Activated CD8-positive, alpha-beta T cell treated with anti-CD3 and anti-CD28 coated beads for 36 hours (primary cell): ENCODE measurements at regions not wholly inside any gene's neighbourhood (a gene's known extent, or its start where the extent isn't known, plus 50 kb on each side); places are given as distances from the start of the nearest gene placed in this dataset.
"Not testable (repeated sequence)": the region's sequence is repeated elsewhere in the genome, so short reads cannot be mapped to it uniquely, and the experiment has no call there.

Experiments
- ATAC-seq: fragments of 200-7000 bp; cut with Tn5 transposase; one replicate; pipeline ENCODE4 v1.10.0; 2021; ENCODE audit warnings: mild to moderate bottlenecking, moderate library complexity
- CTCF ChIA-PET: fragments of 350-600 bp; sonication (Branson Sonifier 250); formaldehyde crosslinking; loops from one replicate; lab custom pipeline; 2021; ENCODE audit warnings: antibody characterized with exemption; lab: Charles Lee
- POLR2A ChIA-PET: fragments of 350-600 bp; sonication (Branson Sonifier 250); formaldehyde crosslinking; loops from one replicate; lab custom pipeline; 2021; ENCODE audit warnings: antibody characterized with exemption; lab: Charles Lee
- DNase-seq: peaks from one replicate; pipeline ENCODE4 v3.0.0-alpha.2; 2020
- H3K27ac Mint-ChIP-seq: one replicate; pipeline ENCODE4 v1.8.0; 2021; ENCODE audit warnings: mild to moderate bottlenecking, mixed read lengths
- H3K27me3 Mint-ChIP-seq: one replicate; pipeline ENCODE4 v1.8.0; 2021; ENCODE audit warnings: mixed read lengths
- H3K36me3 Mint-ChIP-seq: one replicate; pipeline ENCODE4 v1.8.0; 2021; ENCODE audit warnings: low read depth, mixed read lengths
- H3K4me1 Mint-ChIP-seq: one replicate; pipeline ENCODE4 v1.8.0; 2021; ENCODE audit warnings: low read depth, mixed read lengths
- H3K4me3 Mint-ChIP-seq: one replicate; pipeline ENCODE4 v1.8.0; 2021; ENCODE audit warnings: mild to moderate bottlenecking, moderate library complexity, mixed read lengths
- H3K9me3 Mint-ChIP-seq: one replicate; pipeline ENCODE4 v1.8.0; 2021; ENCODE audit warnings: mixed read lengths
- intact Hi-C: fragments of 100-400 bp; cut with micrococcal nuclease; formaldehyde crosslinking; loops from one replicate; pipeline ENCODE4 v1.10.0; 2022
- TF ChIP-seq, protein P1 (sequence below): fragments of 200-600 bp; IDR thresholded peaks from one replicate; pipeline ENCODE4 v1.8.0; 2022; ENCODE audit warnings: antibody characterized with exemption, mild to moderate bottlenecking

GRCh38 chr6:18634912-18635311 is 247.8 kb downstream of the RNF144B start:
- intact Hi-C loops = no loop called here
- H3K27me3 Mint-ChIP-seq = no peaks in the 10 kb centered on the region
- H3K4me1 Mint-ChIP-seq = no peaks in the 10 kb centered on the region
- POLR2A ChIA-PET = no interaction called here
- TF ChIP-seq, protein P1, sequence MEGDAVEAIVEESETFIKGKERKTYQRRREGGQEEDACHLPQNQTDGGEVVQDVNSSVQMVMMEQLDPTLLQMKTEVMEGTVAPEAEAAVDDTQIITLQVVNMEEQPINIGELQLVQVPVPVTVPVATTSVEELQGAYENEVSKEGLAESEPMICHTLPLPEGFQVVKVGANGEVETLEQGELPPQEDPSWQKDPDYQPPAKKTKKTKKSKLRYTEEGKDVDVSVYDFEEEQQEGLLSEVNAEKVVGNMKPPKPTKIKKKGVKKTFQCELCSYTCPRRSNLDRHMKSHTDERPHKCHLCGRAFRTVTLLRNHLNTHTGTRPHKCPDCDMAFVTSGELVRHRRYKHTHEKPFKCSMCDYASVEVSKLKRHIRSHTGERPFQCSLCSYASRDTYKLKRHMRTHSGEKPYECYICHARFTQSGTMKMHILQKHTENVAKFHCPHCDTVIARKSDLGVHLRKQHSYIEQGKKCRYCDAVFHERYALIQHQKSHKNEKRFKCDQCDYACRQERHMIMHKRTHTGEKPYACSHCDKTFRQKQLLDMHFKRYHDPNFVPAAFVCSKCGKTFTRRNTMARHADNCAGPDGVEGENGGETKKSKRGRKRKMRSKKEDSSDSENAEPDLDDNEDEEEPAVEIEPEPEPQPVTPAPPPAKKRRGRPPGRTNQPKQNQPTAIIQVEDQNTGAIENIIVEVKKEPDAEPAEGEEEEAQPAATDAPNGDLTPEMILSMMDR = no peak
- H3K9me3 Mint-ChIP-seq = no peaks in the 10 kb centered on the region
- no peak overlapping the region for H3K27ac Mint-ChIP-seq
- DNase-seq (no peak), ATAC-seq (no peak)
- H3K36me3 Mint-ChIP-seq = no peaks in the 10 kb centered on the region
- CTCF ChIA-PET = interaction anchor here (0.8 kb wide), 1 partner anchor 307 kb away, joined by 3 read pairs; no protein-coding TSS in a partner anchor
- no peak overlapping the region for H3K4me3 Mint-ChIP-seq

DNA sequence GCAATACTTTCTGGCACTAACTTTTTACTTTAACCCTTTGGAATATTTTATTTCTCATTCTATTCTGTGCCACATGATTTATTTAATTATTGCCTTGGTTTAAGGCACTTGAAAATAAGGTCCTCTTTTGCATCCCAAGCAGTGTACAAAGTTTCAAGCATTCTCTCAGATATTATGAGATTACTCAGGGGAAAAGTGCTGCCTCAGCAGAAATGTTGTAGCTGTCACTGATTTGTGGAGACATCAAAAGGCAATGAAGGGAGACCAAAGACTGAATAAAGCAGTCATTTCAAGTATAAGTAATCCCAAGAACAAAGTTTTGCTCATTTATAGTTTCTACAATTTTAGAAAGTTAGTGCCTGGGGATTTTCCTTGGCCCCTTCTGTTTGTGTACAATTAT is 253.0 kb downstream of the RNF144B start:
- CTCF ChIA-PET = no interaction called here

DNA sequence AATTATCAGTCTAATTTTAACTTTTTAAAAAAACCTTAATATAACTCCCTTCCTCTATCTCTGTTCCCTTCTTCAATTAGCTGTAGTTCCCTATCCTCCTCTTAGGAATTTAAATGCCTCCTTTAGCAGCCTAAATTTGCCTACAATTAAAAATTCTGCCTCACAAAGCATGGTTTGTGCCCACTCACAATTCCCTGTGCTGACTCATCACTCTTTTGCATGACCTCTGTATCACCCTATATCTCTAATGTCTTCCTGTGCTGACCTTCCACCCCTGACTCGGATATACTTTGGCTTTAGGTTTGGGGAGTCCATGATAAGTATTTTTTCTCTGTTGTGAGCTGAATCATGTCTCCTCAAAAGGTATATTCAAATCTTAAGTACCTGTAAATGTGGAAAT is 253.6 kb downstream of the RNF144B start:
- Mint-ChIP-seq H3K4me3 (no peak overlapping the region), H3K4me1 (no peaks in the 10 kb centered on the region), H3K9me3 (no peaks in the 10 kb centered on the region), H3K36me3 (no peaks in the 10 kb centered on the region), H3K27ac (no peak overlapping the region), H3K27me3 (no peaks in the 10 kb centered on the region)
- intact Hi-C loops = no loop called here
- CTCF ChIA-PET = no interaction called here
- no peak for DNase-seq
- POLR2A ChIA-PET = no interaction called here
- TF ChIP-seq, protein P1 = no peak
- no peak for ATAC-seq

More for the DNA sequence above, 253.0 kb downstream of the RNF144B start:
- DNase-seq (no peak), ATAC-seq (no peak)
- POLR2A ChIA-PET = no interaction called here
- H3K4me1 Mint-ChIP-seq = no peaks in the 10 kb centered on the region
- no peaks in the 10 kb centered on the region for H3K36me3 Mint-ChIP-seq
- H3K27ac Mint-ChIP-seq = no peak overlapping the region
- H3K27me3 Mint-ChIP-seq = no peaks in the 10 kb centered on the region
- intact Hi-C loops = no loop called here
- TF ChIP-seq, protein P1 = no peak
- H3K4me3 Mint-ChIP-seq = no peak overlapping the region
- H3K9me3 Mint-ChIP-seq = no peaks in the 10 kb centered on the region

DNA sequence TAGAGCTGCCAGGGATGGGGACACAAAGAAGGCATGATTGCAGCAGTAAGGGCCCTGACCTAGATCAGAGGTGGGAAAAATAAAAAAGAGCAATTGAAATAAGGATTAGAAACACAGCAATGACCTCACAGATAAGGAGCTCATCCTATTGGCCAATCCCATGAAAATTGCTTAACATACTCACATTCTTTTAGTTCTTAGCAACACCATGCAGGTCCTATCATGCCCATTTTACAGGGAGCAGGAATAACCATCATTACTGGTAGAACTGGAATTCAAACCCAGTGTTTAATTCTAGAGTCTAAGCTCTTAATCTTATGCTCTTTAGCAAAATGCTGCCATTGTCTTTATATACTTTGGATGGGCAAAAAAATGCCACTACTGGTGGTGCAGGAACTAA is 267.7 kb downstream of the RNF144B start:
- Mint-ChIP-seq H3K27ac (no peak overlapping the region), H3K4me3 (no peak overlapping the region), H3K27me3 (peaks cover 2% of the 10 kb centered on the region), H3K36me3 (no peaks in the 10 kb centered on the region), H3K4me1 (no peaks in the 10 kb centered on the region), H3K9me3 (peaks cover 14% of the 10 kb centered on the region)
- DNase-seq (no peak), ATAC-seq (no peak)
- POLR2A ChIA-PET = no interaction called here
- CTCF ChIA-PET = no interaction called here
- TF ChIP-seq, protein P1 = no peak
- intact Hi-C loops = no loop called here

- Mint-ChIP-seq H3K36me3 (no peaks in the 10 kb centered on the region), H3K4me3 (no peak overlapping the region), H3K9me3 (peaks cover 14% of the 10 kb centered on the region), H3K27me3 (peaks cover 2% of the 10 kb centered on the region), H3K4me1 (no peaks in the 10 kb centered on the region), H3K27ac (no peak overlapping the region)
- ATAC-seq (no peak), DNase-seq (no peak)
- CTCF ChIA-PET = no interaction called here
- POLR2A ChIA-PET = no interaction called here
- intact Hi-C loops = no loop called here
- TF ChIP-seq, protein P1 = no peak
Measured at GRCh38 chr6:18656506-18656905, 269.4 kb downstream of the RNF144B start.

DNA sequence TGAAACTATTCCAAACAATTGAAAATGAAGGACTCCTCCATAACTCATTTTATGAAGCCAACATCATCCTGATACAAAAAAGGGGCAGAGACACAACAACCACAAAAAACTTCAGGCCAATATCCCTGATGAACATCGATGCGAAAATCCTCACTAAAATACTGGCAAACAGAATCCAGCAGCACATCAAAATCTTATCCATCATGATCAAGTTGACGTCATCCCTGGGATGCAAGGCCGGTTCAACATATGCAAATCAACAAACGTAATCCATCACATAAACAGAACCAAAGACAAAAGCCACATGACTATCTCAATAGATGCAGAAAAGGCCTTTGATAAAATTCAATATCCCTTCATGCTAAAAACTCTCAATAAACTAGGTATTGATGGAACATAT is 272.8 kb downstream of the RNF144B start:
- H3K9me3 Mint-ChIP-seq = peaks cover 14% of the 10 kb centered on the region
- H3K4me1 Mint-ChIP-seq, POLR2A ChIA-PET, H3K36me3 Mint-ChIP-seq, H3K27ac Mint-ChIP-seq, H3K27me3 Mint-ChIP-seq, DNase-seq, CTCF ChIA-PET, ATAC-seq, H3K4me3 Mint-ChIP-seq, intact Hi-C loops: not testable (repeated sequence)
